ENCODE measurements at regions not wholly inside any gene's neighbourhood (a gene's known extent, or its start where the extent isn't known, plus 50 kb on each side); places are given as distances from the start of the nearest gene placed in this dataset.

GRCh38 chr6:11398451-11399326 lies 138.9 kb upstream of the TMEM170B start:
- H3K4me3 ChIP-seq (ENCODE audit: low read depth, low read length) = no peak overlapping the region
- TF ChIP-seq KLF1 (tag by site-specific recombination; IDR thresholded peaks at IDR 0.05) = no peak
- TF ChIP-seq ZSCAN4 (tag by site-specific recombination; IDR thresholded peaks at IDR 0.05) = no peak
- TF ChIP-seq ZNF404 (tag by site-specific recombination; IDR thresholded peaks at IDR 0.05) = no peak
- TF ChIP-seq ZFHX2 (tag by site-specific recombination; conservative IDR thresholded peaks at IDR 0.05) = no peak
- no peak for TF ChIP-seq BCL11B (tag by site-specific recombination; IDR thresholded peaks at IDR 0.05; ENCODE audit: low read depth)
- TF ChIP-seq ZNF677 (tag by site-specific recombination; IDR thresholded peaks at IDR 0.05) = no peak
- TF ChIP-seq SCRT1 (tag by site-specific recombination; IDR thresholded peaks at IDR 0.05; ENCODE audit: borderline replicate concordance) = no peak
- TF ChIP-seq PATZ1 (tag by site-specific recombination; IDR thresholded peaks at IDR 0.05) = no peak
- no peak for TF ChIP-seq HOXA7 (CRISPR knock-in tag; IDR thresholded peaks at IDR 0.05; ENCODE audit: borderline replicate concordance)
- TF ChIP-seq IKZF3 (tag by site-specific recombination; IDR thresholded peaks at IDR 0.05) = no peak
- no peak for TF ChIP-seq ZNF660 (tag by site-specific recombination; IDR thresholded peaks at IDR 0.05)
- TF ChIP-seq ZBTB6 (tag by site-specific recombination; IDR thresholded peaks at IDR 0.05) = no peak
- TF ChIP-seq ZNF621 (tag by site-specific recombination; IDR thresholded peaks at IDR 0.05) = no peak
- no peak for TF ChIP-seq ZNF221 (tag by site-specific recombination; IDR thresholded peaks at IDR 0.05; ENCODE audit: borderline replicate concordance)
- TF ChIP-seq ZNF280C (tag by site-specific recombination; IDR thresholded peaks at IDR 0.05) = no peak
- TF ChIP-seq ZBTB7A (tag by site-specific recombination; IDR thresholded peaks at IDR 0.05; ENCODE audit: low read depth) = no peak
- CTCF ChIA-PET = interaction anchor here (0.6 kb wide), 3 partner anchors 18 to 328 kb away, joined by 3 read pairs; no protein-coding TSS in a partner anchor
- no peaks in the 10 kb centered on the region for H3K36me3 ChIP-seq (ENCODE audit: control insufficient read depth in 2 of 2, insufficient read depth in 1 of 2, low read length in 2 of 2)
- H3K27ac ChIP-seq (ENCODE audit: extremely low read depth, low read depth, low read length) = no peak overlapping the region
- no peaks in the 10 kb centered on the region for H3K9me3 ChIP-seq (ENCODE audit: control insufficient read depth, insufficient read depth, low read depth, low read length)
- POLR2A ChIA-PET = interaction anchor here (0.7 kb wide), 2 partner anchors 14 to 165 kb away, joined by 3 to 5 read pairs; no protein-coding TSS in a partner anchor
- H3K4me1 ChIP-seq (ENCODE audit: control insufficient read depth, insufficient read depth, low read length) = no peaks in the 10 kb centered on the region; the same call in 1 of the 2 replicates
